ENCODE measurements at regions not wholly inside any gene's neighbourhood (a gene's known extent, or its start where the extent isn't known, plus 50 kb on each side); places are given as distances from the start of the nearest gene placed in this dataset.
"Not testable (repeated sequence)": the region's sequence is repeated elsewhere in the genome, so short reads cannot be mapped to it uniquely, and the experiment has no call there.

DNA sequence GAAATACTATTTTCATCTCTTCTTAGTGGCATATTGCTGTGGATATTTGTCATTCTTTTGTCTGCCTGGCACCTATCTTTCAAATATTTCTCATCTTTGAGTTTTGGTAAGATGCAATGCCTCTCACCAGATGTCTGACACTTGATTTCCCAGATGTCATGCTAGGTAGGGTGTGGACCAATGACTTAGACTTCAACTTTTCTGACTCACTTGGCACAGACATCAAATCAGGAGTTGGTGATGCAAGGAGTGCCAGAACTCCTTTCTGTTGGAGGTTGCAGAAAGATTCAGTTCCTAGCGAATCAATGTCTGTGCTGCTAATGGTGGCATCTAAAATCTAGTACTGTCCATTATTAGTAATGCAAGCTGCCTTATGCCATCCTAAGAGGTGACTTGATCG, 216.9 kb upstream of the FERD3L start:
- Mint-ChIP-seq H3K4me3 (no peak overlapping the region), H3K9me3 (peaks cover 2 to 18% (median 5%) of the 10 kb centered on the region in 5 donors), H3K36me3 (no peaks in the 10 kb centered on the region), H3K27ac (peak overlapping the region in 1 of 8 donors; percentile 19), H3K4me1 (no peaks in the 10 kb centered on the region), H3K27me3 (no peaks in the 10 kb centered on the region)
- Histone ChIP-seq H3K4me1 (ENCODE audit: insufficient read depth, low read length) (no peaks in the 10 kb centered on the region), H3K9me3 (ENCODE audit: low read length) (no peaks in the 10 kb centered on the region), H3K27ac (ENCODE audit: low read depth, low read length) (no peak overlapping the region), H3K4me3 (ENCODE audit: low read length) (no peak overlapping the region), H3K36me3 (ENCODE audit: insufficient read depth, low read length) (no peaks in the 10 kb centered on the region), H3K27me3 (ENCODE audit: insufficient read depth, low read length, poor library complexity, severe bottlenecking) (no peaks in the 10 kb centered on the region)
- ChIA-PET CTCF (no interaction called here), POLR2A (no interaction called here)
- DNase-seq, result no peak

DNA sequence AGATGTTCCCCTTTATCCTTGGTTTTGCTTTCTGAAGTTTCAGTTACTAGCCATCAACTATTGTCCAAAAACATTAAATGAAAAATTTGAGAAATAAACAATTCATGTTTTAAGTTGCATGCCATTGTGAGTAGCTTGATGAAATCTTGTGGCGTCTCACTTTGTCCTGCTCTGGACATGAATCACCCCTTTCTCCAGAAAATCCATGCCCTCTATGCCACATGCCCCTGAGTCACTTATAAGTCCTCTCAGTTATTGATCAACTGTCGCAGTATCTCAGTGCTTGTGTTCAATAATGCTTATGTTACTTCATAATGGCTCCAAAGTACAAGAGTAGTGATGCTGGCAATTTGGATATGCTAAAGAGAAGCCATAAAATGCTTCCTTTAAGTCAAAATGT, 208.0 kb upstream of the FERD3L start:
- CTCF ChIA-PET, result no interaction called here
- Mint-ChIP-seq H3K27ac (no peak overlapping the region), H3K27me3 (no peaks in the 10 kb centered on the region), H3K4me3 (no peak overlapping the region), H3K9me3 (peaks cover 0 to 8% (median 3%) of the 10 kb centered on the region in 5 donors), H3K4me1 (no peaks in the 10 kb centered on the region), H3K36me3 (no peaks in the 10 kb centered on the region)
- POLR2A ChIA-PET, result no interaction called here
- DNase-seq, result no peak
- H3K27me3 ChIP-seq (ENCODE audit: insufficient read depth, low read length, poor library complexity, severe bottlenecking), result no peaks in the 10 kb centered on the region
- no peak overlapping the region for H3K27ac ChIP-seq (ENCODE audit: low read depth, low read length)
- no peaks in the 10 kb centered on the region for H3K4me1 ChIP-seq (ENCODE audit: insufficient read depth, low read length)
- no peaks in the 10 kb centered on the region for H3K9me3 ChIP-seq (ENCODE audit: low read length)
- no peak overlapping the region for H3K4me3 ChIP-seq (ENCODE audit: low read length)
- H3K36me3 ChIP-seq (ENCODE audit: insufficient read depth, low read length), result no peaks in the 10 kb centered on the region

DNA sequence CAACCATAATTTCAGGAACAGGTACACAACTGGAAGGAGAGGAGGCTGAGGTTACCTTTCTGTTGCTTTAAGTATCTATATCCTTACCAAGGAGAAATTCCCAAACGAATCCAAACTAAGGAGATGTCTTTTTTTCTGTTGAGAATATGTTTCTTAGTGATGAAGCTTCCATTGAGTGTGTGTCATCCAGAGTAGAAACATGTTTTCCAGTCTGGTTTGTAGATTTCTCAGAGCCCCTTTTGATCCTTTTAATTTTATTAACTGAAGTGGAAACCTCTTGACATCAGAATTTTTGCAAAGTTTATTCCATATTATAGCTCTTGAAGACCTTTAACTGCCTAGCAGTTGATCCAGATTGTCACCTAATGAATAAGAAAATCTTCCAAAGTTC, 207.1 kb upstream of the FERD3L start:
- Mint-ChIP-seq H3K9me3 (peaks cover 0 to 8% (median 3%) of the 10 kb centered on the region in 5 donors), H3K4me1 (no peaks in the 10 kb centered on the region), H3K36me3 (no peaks in the 10 kb centered on the region), H3K27ac (no peak overlapping the region), H3K4me3 (no peak overlapping the region), H3K27me3 (no peaks in the 10 kb centered on the region)
- POLR2A ChIA-PET, result no interaction called here
- H3K36me3 ChIP-seq (ENCODE audit: insufficient read depth, low read length), result no peaks in the 10 kb centered on the region
- H3K4me1 ChIP-seq (ENCODE audit: insufficient read depth, low read length), result no peaks in the 10 kb centered on the region
- H3K27me3 ChIP-seq (ENCODE audit: insufficient read depth, low read length, poor library complexity, severe bottlenecking), result no peaks in the 10 kb centered on the region
- CTCF ChIA-PET, result no interaction called here
- no peak overlapping the region for H3K27ac ChIP-seq (ENCODE audit: low read depth, low read length)
- DNase-seq, result no peak
- no peak overlapping the region for H3K4me3 ChIP-seq (ENCODE audit: low read length)
- no peaks in the 10 kb centered on the region for H3K9me3 ChIP-seq (ENCODE audit: low read length)

DNA sequence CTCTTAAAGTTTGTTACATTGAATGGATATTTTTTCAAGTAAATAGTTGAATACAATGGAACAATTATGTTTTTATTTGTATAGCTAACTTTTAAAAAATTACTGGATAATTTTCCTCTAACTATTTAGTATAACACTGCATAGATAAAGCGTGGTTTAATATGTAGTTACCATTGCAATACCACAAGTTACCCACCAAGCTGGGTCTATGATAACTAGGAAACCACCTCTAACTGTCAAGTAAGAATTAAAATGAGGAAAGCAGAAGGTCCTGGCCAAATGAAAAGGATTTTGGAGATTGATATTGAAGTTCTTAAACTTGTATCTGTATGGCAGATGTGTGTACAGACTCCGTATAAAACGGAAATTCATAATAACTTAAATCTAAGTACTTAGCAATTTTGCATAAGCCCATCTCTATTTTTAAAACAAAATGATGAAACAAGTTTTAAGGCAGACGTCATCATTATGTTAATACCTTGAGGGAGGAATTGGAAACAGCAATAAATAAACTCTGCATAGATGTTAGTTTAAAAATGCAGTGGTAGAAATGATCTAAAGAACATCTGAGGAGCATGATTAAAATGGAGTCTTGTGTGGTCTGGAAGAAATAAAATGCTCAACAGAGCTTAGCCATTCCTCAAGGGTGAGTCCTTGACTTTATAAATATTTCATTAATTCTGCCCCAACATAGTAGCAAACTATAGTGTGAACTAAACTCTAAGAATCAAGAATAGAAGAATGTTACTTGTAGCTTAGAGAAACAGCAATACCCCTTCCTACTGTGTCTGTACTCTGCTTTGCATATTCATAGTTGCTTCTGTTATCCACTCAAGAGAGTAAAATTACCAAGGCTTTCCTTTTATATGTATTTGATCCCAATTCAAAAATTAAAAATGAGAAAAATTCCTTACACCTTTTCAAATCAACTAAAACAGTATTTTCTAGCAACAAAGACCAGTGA, 206.4 kb upstream of the FERD3L start:
- no peaks in the 10 kb centered on the region for H3K4me1 ChIP-seq (ENCODE audit: insufficient read depth, low read length)
- POLR2A ChIA-PET, result no interaction called here
- H3K27me3 Mint-ChIP-seq, result no peaks in the 10 kb centered on the region
- no peaks in the 10 kb centered on the region for H3K36me3 Mint-ChIP-seq
- H3K4me3 Mint-ChIP-seq, result no peak overlapping the region
- CTCF ChIA-PET, result no interaction called here
- H3K36me3 ChIP-seq (ENCODE audit: insufficient read depth, low read length), result no peaks in the 10 kb centered on the region
- DNase-seq, result no peak
- no peaks in the 10 kb centered on the region for H3K4me1 Mint-ChIP-seq
- H3K4me3 ChIP-seq (ENCODE audit: low read length), result no peak overlapping the region
- H3K27ac Mint-ChIP-seq, result no peak overlapping the region
- peaks cover 0 to 4% (median 2%) of the 10 kb centered on the region in 5 donors for H3K9me3 Mint-ChIP-seq
- H3K9me3 ChIP-seq (ENCODE audit: low read length), result no peaks in the 10 kb centered on the region
- no peak overlapping the region for H3K27ac ChIP-seq (ENCODE audit: low read depth, low read length)
- no peaks in the 10 kb centered on the region for H3K27me3 ChIP-seq (ENCODE audit: insufficient read depth, low read length, poor library complexity, severe bottlenecking)

DNA sequence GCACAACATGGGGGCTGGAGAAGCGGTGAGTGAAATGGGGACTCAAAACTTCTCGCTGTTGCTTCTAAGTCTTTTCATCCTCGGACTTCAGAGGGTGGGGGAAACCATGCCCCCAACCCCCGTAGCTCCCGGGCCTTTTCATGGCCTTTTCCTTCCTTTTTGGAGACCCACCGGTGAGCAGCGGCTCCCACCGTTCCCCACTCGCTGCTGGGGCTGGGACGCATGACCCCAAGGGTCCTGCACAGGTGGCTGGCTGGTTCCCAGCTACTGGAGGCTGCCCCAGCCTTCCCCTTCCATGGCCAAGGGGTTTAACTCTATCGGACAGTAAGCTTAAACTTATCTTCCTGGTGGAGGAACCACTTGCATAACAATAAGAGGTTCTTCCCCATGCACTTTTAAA, 194.3 kb upstream of the FERD3L start:
- Histone ChIP-seq H3K4me1 (ENCODE audit: insufficient read depth, low read length) (no peaks in the 10 kb centered on the region), H3K27ac (ENCODE audit: low read depth, low read length) (no peak overlapping the region), H3K27me3 (ENCODE audit: insufficient read depth, low read length, poor library complexity, severe bottlenecking) (no peaks in the 10 kb centered on the region), H3K9me3 (ENCODE audit: low read length) (no peaks in the 10 kb centered on the region), H3K4me3 (ENCODE audit: low read length) (no peak overlapping the region), H3K36me3 (ENCODE audit: insufficient read depth, low read length) (no peaks in the 10 kb centered on the region)
- DNase-seq, result no peak
- Mint-ChIP-seq H3K36me3 (peaks cover 0 to 1% (median 0%) of the 10 kb centered on the region in 3 donors), H3K4me3 (no peak overlapping the region), H3K27ac (no peak overlapping the region), H3K27me3 (no peaks in the 10 kb centered on the region), H3K4me1 (no peaks in the 10 kb centered on the region), H3K9me3 (peaks cover 1 to 11% (median 4%) of the 10 kb centered on the region in 5 donors)
- ChIA-PET POLR2A (no interaction called here), CTCF (no interaction called here)

DNA sequence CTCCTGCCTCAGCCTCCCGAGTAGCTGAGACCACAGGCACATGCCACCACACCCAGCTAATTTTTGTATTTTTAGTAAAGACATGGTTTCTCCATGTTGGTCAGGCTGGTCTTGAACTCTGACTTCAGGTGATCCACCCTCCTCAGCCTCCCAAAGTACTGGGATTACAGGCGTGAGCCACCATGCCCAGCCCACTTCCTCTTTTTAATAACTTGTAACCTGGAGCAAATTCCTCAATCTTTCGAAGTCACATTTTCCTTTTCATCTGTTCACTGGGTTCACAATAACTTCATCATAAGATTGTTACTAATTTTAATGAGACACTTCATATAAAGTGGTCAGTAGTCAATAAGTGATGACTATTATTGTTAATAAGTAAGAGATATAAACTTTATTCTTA, 193.3 kb upstream of the FERD3L start:
- H3K36me3 ChIP-seq (ENCODE audit: insufficient read depth, low read length); H3K4me3 ChIP-seq (ENCODE audit: low read length); POLR2A ChIA-PET; CTCF ChIA-PET; H3K9me3 ChIP-seq (ENCODE audit: low read length); H3K4me3 Mint-ChIP-seq; H3K4me1 Mint-ChIP-seq; DNase-seq; H3K4me1 ChIP-seq (ENCODE audit: insufficient read depth, low read length); H3K36me3 Mint-ChIP-seq; H3K27me3 Mint-ChIP-seq; H3K27ac Mint-ChIP-seq; H3K27ac ChIP-seq (ENCODE audit: low read depth, low read length); H3K27me3 ChIP-seq (ENCODE audit: insufficient read depth, low read length, poor library complexity, severe bottlenecking): not testable (repeated sequence)
- peaks cover 2 to 14% (median 5%) of the 10 kb centered on the region in 5 donors for H3K9me3 Mint-ChIP-seq

DNA sequence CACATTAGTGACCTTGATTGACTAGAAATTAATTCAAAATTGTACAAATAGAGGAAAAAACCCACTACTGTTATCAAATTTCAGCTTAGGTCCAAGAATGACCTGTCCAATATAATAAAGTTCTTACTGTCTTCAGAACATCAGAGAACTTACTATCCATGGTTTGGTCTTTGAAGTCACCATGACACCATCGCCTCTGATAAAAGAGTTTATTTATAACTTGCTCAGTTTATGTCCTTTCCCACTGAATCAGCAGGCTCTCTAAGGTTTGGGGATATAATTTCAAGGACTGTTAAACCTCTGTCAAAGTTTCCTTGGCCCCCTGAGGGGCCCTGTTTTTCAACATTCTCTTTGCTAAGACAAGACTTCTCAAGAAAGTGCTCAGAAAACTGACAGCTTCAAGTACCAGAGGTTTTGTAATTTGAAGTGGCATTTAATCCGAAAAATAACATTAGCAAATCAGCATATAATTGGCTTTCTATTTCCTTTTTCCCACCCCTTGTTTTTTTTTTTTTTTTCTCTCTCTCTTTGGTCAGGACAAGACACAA, 191.7 kb upstream of the FERD3L start:
- Histone ChIP-seq H3K4me3 (ENCODE audit: low read length) (no peak overlapping the region), H3K27me3 (ENCODE audit: insufficient read depth, low read length, poor library complexity, severe bottlenecking) (no peaks in the 10 kb centered on the region), H3K27ac (ENCODE audit: low read depth, low read length) (no peak overlapping the region), H3K4me1 (ENCODE audit: insufficient read depth, low read length) (no peaks in the 10 kb centered on the region), H3K36me3 (ENCODE audit: insufficient read depth, low read length) (no peaks in the 10 kb centered on the region), H3K9me3 (ENCODE audit: low read length) (no peaks in the 10 kb centered on the region)
- Mint-ChIP-seq H3K4me1 (no peaks in the 10 kb centered on the region), H3K27ac (no peak overlapping the region), H3K4me3 (no peak overlapping the region), H3K27me3 (no peaks in the 10 kb centered on the region), H3K9me3 (peaks cover 4 to 19% (median 7%) of the 10 kb centered on the region in 5 donors), H3K36me3 (no peaks in the 10 kb centered on the region)
- POLR2A ChIA-PET, result no interaction called here
- DNase-seq, result no peak
- CTCF ChIA-PET, result no interaction called here

DNA sequence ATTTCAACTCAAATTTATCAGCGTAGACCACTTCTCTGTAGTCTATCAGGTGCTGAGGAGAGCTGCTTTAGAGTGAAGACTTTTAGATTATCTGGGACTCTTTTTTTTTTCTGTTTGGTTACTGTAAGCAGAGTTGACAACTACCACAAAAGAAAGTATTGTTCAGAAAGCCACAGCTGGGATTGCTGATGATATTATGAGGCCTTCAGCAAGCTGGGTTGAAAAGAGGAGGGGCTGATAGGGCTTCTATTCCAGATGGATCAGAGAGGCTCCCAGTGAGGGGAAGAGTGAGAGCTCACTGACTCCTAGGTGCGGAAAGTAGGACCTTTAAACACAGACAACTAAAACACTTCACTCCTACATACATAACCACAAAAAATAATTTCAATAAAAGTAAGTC, 188.5 kb upstream of the FERD3L start:
- H3K4me3 Mint-ChIP-seq, result no peak overlapping the region
- H3K9me3 ChIP-seq (ENCODE audit: low read length), result no peaks in the 10 kb centered on the region
- no peak overlapping the region for H3K27ac Mint-ChIP-seq
- H3K27me3 ChIP-seq (ENCODE audit: insufficient read depth, low read length, poor library complexity, severe bottlenecking), result no peaks in the 10 kb centered on the region
- POLR2A ChIA-PET, result no interaction called here
- no peak for DNase-seq
- no peak overlapping the region for H3K27ac ChIP-seq (ENCODE audit: low read depth, low read length)
- H3K4me3 ChIP-seq (ENCODE audit: low read length), result no peak overlapping the region
- H3K36me3 ChIP-seq (ENCODE audit: insufficient read depth, low read length), result no peaks in the 10 kb centered on the region
- H3K36me3 Mint-ChIP-seq, result no peaks in the 10 kb centered on the region
- peaks cover 0 to 1% of the 10 kb centered on the region in 2 donors for H3K27me3 Mint-ChIP-seq
- CTCF ChIA-PET, result interaction anchor here (0.6 kb wide), 1 partner anchor 275 kb away, joined by 3 read pairs; no protein-coding TSS in a partner anchor
- no peaks in the 10 kb centered on the region for H3K4me1 ChIP-seq (ENCODE audit: insufficient read depth, low read length)
- no peaks in the 10 kb centered on the region for H3K4me1 Mint-ChIP-seq
- peaks cover 0 to 13% (median 7%) of the 10 kb centered on the region in 5 donors for H3K9me3 Mint-ChIP-seq
